ENCODE measurements at regions not wholly inside any gene's neighbourhood (a gene's known extent, or its start where the extent isn't known, plus 50 kb on each side); places are given as distances from the start of the nearest gene placed in this dataset.

GRCh38 chr22:47396105-47396504 lies 633.7 kb downstream of the TBC1D22A start:
- DNase-seq, result no peak

- DNase-seq, result no peak
Measured at GRCh38 chr22:47395481-47395880, 633.0 kb downstream of the TBC1D22A start.

- DNase-seq, result no peak
Measured at GRCh38 chr22:47394504-47395440, 632.3 kb downstream of the TBC1D22A start.

- DNase-seq, result no peak
Measured at GRCh38 chr22:47393191-47393590, 630.7 kb downstream of the TBC1D22A start.

- DNase-seq, result no peak
Measured at GRCh38 chr22:47392729-47393128, 630.3 kb downstream of the TBC1D22A start.

DNA sequence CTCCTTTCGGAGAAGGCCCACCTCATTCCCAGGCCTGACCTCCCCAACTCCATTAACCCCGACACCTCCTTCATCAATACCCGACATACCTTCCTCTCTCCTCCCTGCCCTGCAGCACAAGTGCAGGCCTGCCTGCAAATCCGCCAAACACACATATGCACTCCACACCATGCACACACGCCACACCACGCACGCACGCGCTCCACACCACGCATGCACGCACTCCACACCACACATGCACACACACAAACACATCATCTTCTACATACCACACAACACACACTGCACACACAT lies 629.6 kb downstream of the TBC1D22A start:
- no peak for DNase-seq

DNA sequence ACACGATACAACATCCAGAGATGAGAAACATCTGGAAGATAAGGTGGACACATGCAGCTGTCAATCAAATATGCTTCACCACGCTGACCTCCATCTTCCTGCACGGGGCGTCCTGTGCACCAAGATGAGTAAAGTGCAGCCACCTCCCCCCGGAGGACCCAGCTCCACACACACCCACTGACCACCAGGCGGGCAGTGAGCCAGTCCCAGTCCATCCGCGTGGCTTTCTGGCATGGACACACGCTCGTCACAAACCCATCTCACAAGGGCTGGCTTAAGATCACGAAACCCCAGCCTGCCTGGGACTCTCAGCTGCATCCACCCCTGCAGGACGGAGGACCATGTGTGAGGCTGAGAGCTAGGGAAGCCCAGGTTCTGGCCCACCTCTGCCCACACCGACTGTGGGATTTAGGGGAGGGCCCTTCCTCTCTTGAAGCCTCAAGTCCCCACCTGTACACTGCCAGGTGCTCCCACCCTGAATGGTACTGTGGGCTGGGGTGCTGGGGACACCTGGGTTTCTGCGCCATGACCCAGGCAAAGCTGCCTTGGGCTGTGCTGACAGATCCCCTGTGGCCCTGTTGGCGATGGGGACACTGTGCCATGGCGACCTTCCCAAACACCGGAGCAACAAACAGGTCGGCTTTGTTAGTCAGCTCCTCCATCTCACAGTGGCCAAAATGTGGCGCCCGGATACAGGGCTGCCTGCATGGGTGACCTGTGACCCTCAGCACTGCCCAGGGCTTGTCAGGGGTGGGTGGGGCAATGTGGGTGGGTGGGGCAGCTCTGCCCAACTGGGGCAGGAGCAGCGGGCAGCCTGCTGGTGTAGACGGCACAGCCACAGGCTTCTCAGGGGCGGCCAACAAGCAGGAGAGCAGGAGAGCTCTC lies 629.0 kb downstream of the TBC1D22A start:
- DNase-seq, result no peak

GRCh38 chr22:47390026-47390970 lies 627.8 kb downstream of the TBC1D22A start:
- DNase-seq, result no peak

DNA sequence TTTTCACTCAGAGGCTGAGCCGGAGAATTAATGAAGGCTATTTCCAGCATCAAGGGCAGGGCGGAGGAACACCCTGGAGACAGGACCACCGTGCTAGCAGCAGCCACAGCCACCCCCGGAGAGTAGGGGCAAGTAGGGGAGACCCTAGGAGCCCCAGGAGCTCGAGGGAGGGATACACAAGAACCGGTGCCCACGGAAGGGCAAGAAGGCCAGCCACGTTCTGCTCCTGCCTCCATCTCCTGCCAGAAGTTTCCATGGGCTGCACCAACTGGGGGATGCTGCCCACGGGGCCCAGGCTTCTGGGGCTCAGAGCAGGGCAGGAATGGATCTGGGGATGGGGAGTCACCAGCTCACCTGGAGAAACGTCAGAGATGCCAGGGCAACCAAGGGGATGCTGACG lies 626.8 kb downstream of the TBC1D22A start:
- no peak for DNase-seq

DNA sequence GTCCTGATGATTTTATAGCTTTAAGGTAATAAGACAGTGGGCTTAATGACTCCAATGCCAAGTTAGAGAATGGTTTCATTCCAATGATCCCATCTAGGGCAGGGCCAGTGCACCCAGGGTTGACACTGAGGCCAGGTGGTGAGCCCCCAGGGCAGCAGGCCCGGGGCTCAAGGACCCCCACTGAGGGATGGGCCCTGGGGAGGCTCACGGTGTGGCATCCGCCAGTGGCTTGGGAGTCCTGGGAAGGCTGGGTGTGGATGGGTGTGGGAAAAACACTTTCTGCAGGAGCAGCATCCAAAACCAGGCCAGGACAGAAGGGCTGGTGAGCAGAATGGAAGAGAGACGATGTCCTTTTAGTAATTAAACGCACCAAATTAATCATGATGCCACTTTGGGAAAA lies 626.3 kb downstream of the TBC1D22A start:
- no peak for DNase-seq

DNA sequence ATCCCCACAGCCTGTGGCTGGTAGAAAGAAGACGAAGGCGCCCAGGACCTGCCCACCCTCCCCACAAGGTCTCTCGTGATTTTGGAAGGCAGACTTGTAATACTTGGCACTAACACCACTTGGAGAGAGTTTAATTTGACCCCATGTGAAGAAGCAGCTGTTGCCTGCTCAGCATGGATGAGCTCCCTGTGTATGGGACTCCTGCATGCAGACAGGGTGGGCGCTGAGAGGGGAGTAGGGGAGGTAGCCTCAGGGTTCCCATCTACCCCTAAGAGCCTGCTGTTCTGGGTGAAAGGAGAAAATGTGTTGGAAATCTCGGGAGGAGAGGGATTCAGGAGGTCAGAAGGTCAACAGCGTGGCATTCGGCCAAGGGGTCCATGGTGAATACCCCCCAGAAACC lies 625.9 kb downstream of the TBC1D22A start:
- no peak for DNase-seq

- DNase-seq, result no peak
Measured at GRCh38 chr22:47386812-47387510, 624.5 kb downstream of the TBC1D22A start.

GRCh38 chr22:47384977-47385376 lies 622.5 kb downstream of the TBC1D22A start:
- DNase-seq, result no peak

- no peak for DNase-seq
Measured at GRCh38 chr22:47382164-47382890, 619.9 kb downstream of the TBC1D22A start.

GRCh38 chr22:47381240-47381639 lies 618.8 kb downstream of the TBC1D22A start:
- DNase-seq, result no peak

GRCh38 chr22:47380692-47381091 lies 618.2 kb downstream of the TBC1D22A start:
- DNase-seq, result no peak

- DNase-seq, result no peak
Measured at GRCh38 chr22:47379037-47379436, 616.6 kb downstream of the TBC1D22A start.

GRCh38 chr22:47377926-47378560 lies 615.6 kb downstream of the TBC1D22A start:
- no peak for DNase-seq

- DNase-seq, result no peak
Measured at GRCh38 chr22:47376901-47377505, 614.6 kb downstream of the TBC1D22A start.

- no peak for DNase-seq
Measured at GRCh38 chr22:47376322-47376700, 613.9 kb downstream of the TBC1D22A start.

All from CD4-positive, alpha-beta T cell treated with Interleukin-21 for 1 hour (primary cell).